Ovary (tissue), 3 donors: ENCODE measurements at regions not wholly inside any gene's neighbourhood (a gene's known extent, or its start where the extent isn't known, plus 50 kb on each side); places are given as distances from the start of the nearest gene placed in this dataset.

Experiments
- CTCF ChIP-seq, 3 donors: fragments of 450-650 bp in 2 of 3; fragments of 200-600 bp in 1 of 3; IDR thresholded peaks; one replicate each; pipeline versions ENCODE4 v1.5.1 to v1.8.0; 2016 to 2022; ENCODE audit warnings: antibody characterized with exemption in 3 of 3, mild to moderate bottlenecking in 1 of 3
- POLR2A ChIP-seq: fragments of 450-650 bp; IDR thresholded peaks from one replicate; pipeline ENCODE4 v1.6.1; 2017; ENCODE audit warnings: antibody characterized with exemption, mild to moderate bottlenecking, moderate library complexity
- donor health status: DM: no; HTN: no; CAD: no.

- no peak for TF ChIP-seq CTCF (IDR thresholded peaks at IDR 0.05)
- TF ChIP-seq POLR2A: no peak
Observed at GRCh38 chr4:34486461-34487363, 1757.6 kb downstream of the ARAP2 start.
